ENCODE measurements at regions not wholly inside any gene's neighbourhood (a gene's known extent, or its start where the extent isn't known, plus 50 kb on each side); places are given as distances from the start of the nearest gene placed in this dataset.

- H3K4me3 ChIP-seq: no peak overlapping the region
- no peak for DNase-seq (ENCODE audit: low spot score in 2 of 2)
- H3K9me3 ChIP-seq: no peaks in the 10 kb centered on the region; the same call in 1 of the 2 replicates
- peaks cover 16% of the 10 kb centered on the region for H3K27me3 ChIP-seq (ENCODE audit: low read depth)
- in situ Hi-C loops (cut with MboI; ENCODE audit: low sequenced_read_pairs): no loop called here
- no peaks in the 10 kb centered on the region for H3K4me1 ChIP-seq
- H3K36me3 ChIP-seq (replicated peaks): no peaks in the 10 kb centered on the region
Measured at GRCh38 chr7:19623676-19624075, 85.2 kb downstream of the POLR1F start.

GRCh38 chr7:19621740-19622139, 87.1 kb downstream of the POLR1F start:
- Histone ChIP-seq H3K36me3 (replicated peaks) (no peaks in the 10 kb centered on the region), H3K4me3 (no peak overlapping the region), H3K4me1 (no peaks in the 10 kb centered on the region), H3K27me3 (ENCODE audit: low read depth) (peaks cover 16% of the 10 kb centered on the region), H3K9me3 (no peaks in the 10 kb centered on the region; the same call in 1 of the 2 replicates)
- DNase-seq (ENCODE audit: low spot score in 2 of 2): no peak
- in situ Hi-C loops (cut with MboI; ENCODE audit: low sequenced_read_pairs): no loop called here

DNA sequence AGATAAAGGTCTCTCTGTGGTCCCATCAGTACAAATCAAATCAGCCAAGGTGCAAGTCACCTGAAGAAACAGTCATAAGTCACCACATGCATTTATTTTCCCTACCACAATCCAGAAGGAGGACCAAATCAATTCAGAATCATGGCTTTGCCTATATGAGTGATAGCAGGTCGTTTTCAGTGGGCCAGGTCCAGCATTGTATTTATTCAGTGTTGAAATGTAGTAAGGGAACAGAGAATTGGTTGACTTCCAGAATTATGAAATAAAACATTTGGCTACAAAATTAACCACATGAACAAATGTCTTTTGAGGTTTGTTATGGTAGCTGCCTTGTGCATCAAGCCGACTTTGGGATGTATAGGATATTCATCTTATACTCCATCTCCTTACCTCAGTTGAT, 88.4 kb downstream of the POLR1F start:
- H3K27me3 ChIP-seq (ENCODE audit: low read depth): peaks cover 16% of the 10 kb centered on the region
- H3K4me1 ChIP-seq: no peaks in the 10 kb centered on the region
- H3K9me3 ChIP-seq: no peaks in the 10 kb centered on the region; the same call in 1 of the 2 replicates
- no peak overlapping the region for H3K4me3 ChIP-seq
- H3K36me3 ChIP-seq (replicated peaks): no peaks in the 10 kb centered on the region
- in situ Hi-C loops (cut with MboI; ENCODE audit: low sequenced_read_pairs): no loop called here
- no peak for DNase-seq (ENCODE audit: low spot score in 2 of 2)

DNA sequence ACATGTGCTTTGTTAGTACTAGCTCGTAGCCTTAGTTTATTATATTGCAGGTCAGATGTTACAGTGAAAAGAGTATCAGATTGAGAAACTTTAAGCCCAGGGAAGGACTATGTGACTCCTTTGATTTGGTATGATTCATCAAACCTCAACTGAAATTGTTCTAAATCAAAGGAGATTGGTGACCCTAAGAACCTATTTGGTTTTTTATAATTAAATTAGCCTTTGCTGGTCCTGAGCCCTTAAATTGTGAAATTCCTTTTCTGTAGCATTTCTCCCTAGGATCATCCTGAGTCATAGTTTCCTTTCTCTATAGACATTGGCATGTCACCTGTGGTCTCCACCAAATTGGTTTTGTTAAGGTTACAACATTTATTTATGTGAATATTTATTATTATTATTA, 89.7 kb downstream of the POLR1F start:
- Histone ChIP-seq H3K36me3 (replicated peaks) (no peaks in the 10 kb centered on the region), H3K4me1 (no peaks in the 10 kb centered on the region), H3K9me3 (no peaks in the 10 kb centered on the region; the same call in 1 of the 2 replicates), H3K27me3 (ENCODE audit: low read depth) (peaks cover 16% of the 10 kb centered on the region), H3K4me3 (no peak overlapping the region)
- DNase-seq (ENCODE audit: low spot score in 2 of 2): no peak
- in situ Hi-C loops (cut with MboI; ENCODE audit: low sequenced_read_pairs): no loop called here

- no peak for DNase-seq (ENCODE audit: low spot score in 2 of 2)
- Histone ChIP-seq H3K36me3 (replicated peaks) (no peaks in the 10 kb centered on the region), H3K4me1 (no peaks in the 10 kb centered on the region), H3K27me3 (ENCODE audit: low read depth) (peaks cover 10% of the 10 kb centered on the region), H3K4me3 (no peak overlapping the region), H3K9me3 (no peaks in the 10 kb centered on the region)
- in situ Hi-C loops (cut with MboI; ENCODE audit: low sequenced_read_pairs): no loop called here
Measured at GRCh38 chr7:19617901-19618300, 90.9 kb downstream of the POLR1F start.

DNA sequence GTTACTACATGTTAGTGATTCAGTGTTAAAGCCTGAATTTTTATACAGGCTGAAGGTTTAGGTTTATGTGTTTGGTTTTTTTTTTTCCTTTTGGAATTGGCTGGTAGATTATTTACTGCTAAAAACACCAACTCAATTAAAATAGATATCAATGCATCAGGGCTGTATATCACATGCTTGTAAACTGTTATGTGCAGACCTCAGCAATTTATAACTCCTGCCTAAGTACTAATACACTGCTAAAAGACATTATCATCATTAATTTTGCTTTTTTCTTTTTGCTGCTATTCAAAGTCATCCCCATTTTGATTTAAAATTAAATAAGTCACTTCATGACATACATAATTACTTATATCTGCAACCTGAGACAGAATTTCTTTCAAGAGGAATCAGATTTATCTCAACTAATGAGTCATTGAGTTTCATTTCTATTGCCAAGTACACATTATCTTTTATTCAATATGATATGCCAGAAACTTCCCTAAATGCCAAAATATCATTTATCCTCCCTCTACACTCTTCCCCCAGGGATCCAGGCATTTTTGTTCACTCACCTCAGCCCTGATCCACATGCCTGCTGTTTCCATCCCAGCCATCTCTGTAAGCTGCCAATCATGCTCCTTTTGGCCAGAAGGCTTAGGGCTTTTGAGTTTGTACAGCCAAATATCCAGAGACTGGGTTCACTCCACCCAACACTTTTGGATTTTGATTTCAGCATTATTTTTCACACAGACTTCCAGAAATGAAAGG, 98.5 kb downstream of the POLR1F start:
- in situ Hi-C loops (cut with MboI; ENCODE audit: low sequenced_read_pairs): no loop called here
- Histone ChIP-seq H3K4me1 (no peaks in the 10 kb centered on the region), H3K27me3 (ENCODE audit: low read depth) (no peaks in the 10 kb centered on the region), H3K4me3 (no peak overlapping the region), H3K9me3 (no peaks in the 10 kb centered on the region), H3K36me3 (replicated peaks) (no peaks in the 10 kb centered on the region)
- no peak for DNase-seq (ENCODE audit: low spot score in 2 of 2)

GRCh38 chr7:19589446-19589845, 119.4 kb downstream of the POLR1F start:
- in situ Hi-C loops (cut with MboI; ENCODE audit: low sequenced_read_pairs): no loop called here
- Histone ChIP-seq H3K27me3 (ENCODE audit: low read depth) (peaks cover 4% of the 10 kb centered on the region; the same call in 1 of the 2 replicates), H3K4me1 (no peaks in the 10 kb centered on the region), H3K4me3 (no peak overlapping the region), H3K9me3 (no peaks in the 10 kb centered on the region), H3K36me3 (replicated peaks) (no peaks in the 10 kb centered on the region)
- DNase-seq (ENCODE audit: low spot score in 2 of 2): no peak

DNA sequence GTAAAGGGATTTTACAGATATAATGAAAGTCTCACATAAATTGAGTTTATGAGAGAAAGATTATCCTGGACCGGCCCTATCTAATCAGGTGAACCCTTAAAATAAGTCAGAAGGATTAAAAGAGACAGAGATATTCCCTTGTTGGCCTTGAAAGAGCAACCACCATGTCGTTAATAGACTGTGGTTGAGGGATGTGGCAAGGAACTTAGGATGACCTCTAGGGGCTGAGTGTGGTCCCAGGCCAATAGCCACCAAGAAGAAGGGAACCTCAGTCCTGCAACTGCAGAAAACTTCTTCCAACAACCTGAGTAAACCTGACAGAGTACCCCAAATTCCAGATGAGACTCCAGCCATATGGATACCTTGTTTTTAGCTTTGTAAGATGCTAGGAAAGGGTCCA, 121.5 kb downstream of the POLR1F start:
- H3K27me3 ChIP-seq (ENCODE audit: low read depth): peaks cover 4% of the 10 kb centered on the region; the same call in 1 of the 2 replicates
- no peaks in the 10 kb centered on the region for H3K4me1 ChIP-seq
- H3K4me3 ChIP-seq: no peak overlapping the region
- no peaks in the 10 kb centered on the region for H3K9me3 ChIP-seq
- H3K36me3 ChIP-seq (replicated peaks): no peaks in the 10 kb centered on the region
- DNase-seq (ENCODE audit: low spot score in 2 of 2): no peak
- in situ Hi-C loops (cut with MboI; ENCODE audit: low sequenced_read_pairs): no loop called here

DNA sequence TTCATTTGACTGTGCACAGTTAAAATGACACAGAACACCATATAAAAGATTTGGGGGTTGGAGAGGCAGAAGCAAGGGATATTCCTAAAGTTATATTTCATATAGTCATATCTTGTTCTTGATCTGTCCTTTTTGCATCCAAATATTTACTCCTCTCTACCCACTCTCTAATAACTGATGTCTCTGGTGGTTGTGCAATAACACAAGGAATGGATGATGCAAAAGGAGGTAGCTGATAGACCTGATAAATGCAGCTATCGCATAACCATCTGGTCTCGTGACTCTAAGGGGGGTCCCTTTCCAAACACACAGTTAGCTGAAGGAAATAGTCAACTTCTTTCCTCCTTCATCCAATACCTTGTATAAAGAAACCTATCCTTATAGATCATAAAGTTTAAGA, 123.1 kb downstream of the POLR1F start:
- H3K9me3 ChIP-seq: no peaks in the 10 kb centered on the region
- no peak for DNase-seq (ENCODE audit: low spot score in 2 of 2)
- peaks cover 4% of the 10 kb centered on the region; the same call in 1 of the 2 replicates for H3K27me3 ChIP-seq (ENCODE audit: low read depth)
- H3K4me1 ChIP-seq: no peaks in the 10 kb centered on the region
- H3K36me3 ChIP-seq (replicated peaks): no peaks in the 10 kb centered on the region
- in situ Hi-C loops (cut with MboI; ENCODE audit: low sequenced_read_pairs): no loop called here
- H3K4me3 ChIP-seq: no peak overlapping the region

DNA sequence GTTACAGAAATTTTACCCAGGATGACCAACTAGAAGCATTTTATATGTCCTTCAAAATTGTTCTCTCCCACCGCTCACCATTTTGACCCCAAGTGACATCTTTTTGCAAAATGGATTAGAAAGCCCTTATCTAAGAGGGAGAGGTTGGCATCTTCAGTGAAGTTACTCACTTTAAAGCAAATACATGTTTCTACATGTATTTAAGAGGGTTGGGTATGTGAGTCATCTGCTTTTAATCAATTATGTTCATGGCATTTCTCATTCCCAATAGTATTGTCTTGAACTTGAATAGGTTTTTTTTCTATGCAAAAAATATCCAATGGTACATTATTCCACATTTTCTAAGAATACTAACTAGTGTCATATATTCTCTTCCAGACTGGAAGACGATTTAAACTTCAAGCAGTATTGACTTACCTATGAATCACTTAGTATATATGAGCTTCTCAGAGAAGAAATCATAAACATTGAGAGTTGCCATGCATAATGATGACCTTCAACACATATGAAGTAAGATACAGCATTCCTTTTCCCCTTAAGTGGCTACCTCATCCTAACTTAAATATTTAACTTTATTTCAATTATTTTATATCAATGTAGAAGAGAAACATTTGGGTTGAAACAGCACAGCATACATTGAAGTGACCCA, 132.8 kb downstream of the POLR1F start:
- Histone ChIP-seq H3K4me3 (no peak overlapping the region), H3K36me3 (replicated peaks) (no peaks in the 10 kb centered on the region), H3K4me1 (no peaks in the 10 kb centered on the region), H3K9me3 (no peaks in the 10 kb centered on the region), H3K27me3 (ENCODE audit: low read depth) (no peaks in the 10 kb centered on the region)
- in situ Hi-C loops (cut with MboI; ENCODE audit: low sequenced_read_pairs): no loop called here
- DNase-seq (ENCODE audit: low spot score in 2 of 2): no peak

DNA sequence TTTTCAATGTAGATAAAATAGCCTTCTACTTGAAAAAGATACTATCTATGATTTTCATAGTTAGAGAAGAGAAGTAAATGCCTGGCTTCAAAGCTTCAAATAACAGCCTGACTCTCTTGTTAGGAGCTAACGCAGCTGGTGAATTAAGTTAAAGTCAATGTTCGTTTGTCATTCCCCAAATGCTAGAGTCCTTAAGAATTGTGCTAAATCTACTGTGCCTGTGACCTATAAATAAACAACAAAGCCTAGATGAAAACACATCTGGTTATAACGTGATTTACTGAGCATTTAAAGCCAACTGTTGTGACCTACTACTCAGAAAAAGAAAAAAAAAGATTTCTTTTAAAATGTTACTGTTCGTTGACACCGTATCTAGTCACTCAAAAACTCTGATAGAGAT, 134.7 kb downstream of the POLR1F start:
- in situ Hi-C loops (cut with MboI; ENCODE audit: low sequenced_read_pairs): no loop called here
- Histone ChIP-seq H3K27me3 (ENCODE audit: low read depth) (no peaks in the 10 kb centered on the region), H3K4me3 (no peak overlapping the region), H3K4me1 (no peaks in the 10 kb centered on the region), H3K9me3 (no peaks in the 10 kb centered on the region), H3K36me3 (replicated peaks) (no peaks in the 10 kb centered on the region)
- no peak for DNase-seq (ENCODE audit: low spot score in 2 of 2)

DNA sequence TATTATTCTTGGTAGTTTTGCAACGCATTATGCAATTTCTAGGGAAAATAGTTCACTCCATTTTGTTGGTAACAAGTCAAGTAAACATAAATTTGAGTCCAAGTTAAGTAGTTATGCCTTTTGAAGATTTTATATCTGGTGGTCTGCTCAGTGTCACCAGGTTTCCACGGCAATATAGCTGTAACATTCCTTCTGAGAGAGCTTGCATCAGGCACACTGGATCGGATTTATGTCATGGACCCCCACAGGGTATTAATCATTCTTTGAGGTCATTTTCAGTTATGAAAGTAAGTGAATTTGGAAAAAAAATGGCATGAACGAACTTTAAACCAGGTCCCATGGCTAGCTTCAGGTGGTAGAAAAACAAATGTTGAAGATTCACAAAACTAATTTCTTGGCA, 136.3 kb downstream of the POLR1F start:
- in situ Hi-C loops (cut with MboI; ENCODE audit: low sequenced_read_pairs): no loop called here
- H3K36me3 ChIP-seq (replicated peaks): no peaks in the 10 kb centered on the region
- no peak for DNase-seq (ENCODE audit: low spot score in 2 of 2)
- no peaks in the 10 kb centered on the region for H3K4me1 ChIP-seq
- H3K4me3 ChIP-seq: no peak overlapping the region
- no peaks in the 10 kb centered on the region for H3K9me3 ChIP-seq
- H3K27me3 ChIP-seq (ENCODE audit: low read depth): no peaks in the 10 kb centered on the region

- Histone ChIP-seq H3K4me3 (no peak overlapping the region), H3K4me1 (no peaks in the 10 kb centered on the region), H3K36me3 (replicated peaks) (no peaks in the 10 kb centered on the region), H3K9me3 (no peaks in the 10 kb centered on the region), H3K27me3 (ENCODE audit: low read depth) (0 out of 2 replicates have a peak, but pooled peaks cover 5% of the 10 kb centered on the region)
- in situ Hi-C loops (cut with MboI; ENCODE audit: low sequenced_read_pairs): no loop called here
- DNase-seq (ENCODE audit: low spot score in 2 of 2): no peak
Measured at GRCh38 chr7:19567011-19567410, 141.8 kb downstream of the POLR1F start.

DNA sequence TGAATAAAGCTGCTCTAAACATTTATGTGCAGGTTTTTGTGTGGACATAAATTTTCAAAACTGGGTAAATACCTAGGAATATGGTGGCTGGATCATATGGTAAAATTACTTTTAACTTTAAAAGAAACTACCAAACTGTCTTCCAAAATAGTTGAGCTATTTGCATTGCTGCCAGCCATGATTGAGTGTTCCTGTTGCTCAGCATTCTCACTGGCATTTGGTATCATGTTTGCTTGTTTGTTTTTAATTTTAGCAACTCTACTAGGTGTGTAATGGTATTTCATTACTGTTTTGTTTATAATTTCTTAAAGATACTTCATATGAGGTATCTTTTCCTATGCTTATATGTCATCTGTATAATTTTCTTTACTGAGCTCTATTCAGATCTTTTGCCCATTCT, 143.2 kb downstream of the POLR1F start:
- in situ Hi-C loops (cut with MboI; ENCODE audit: low sequenced_read_pairs): no loop called here
- no peak for DNase-seq (ENCODE audit: low spot score in 2 of 2)
- Histone ChIP-seq H3K27me3 (ENCODE audit: low read depth) (0 out of 2 replicates have a peak, but pooled peaks cover 5% of the 10 kb centered on the region), H3K9me3 (no peaks in the 10 kb centered on the region), H3K4me1 (no peaks in the 10 kb centered on the region), H3K36me3 (replicated peaks) (no peaks in the 10 kb centered on the region), H3K4me3 (no peak overlapping the region)

Measured in HAP-1 (cell line).